ENCODE measurements at regions not wholly inside any gene's neighbourhood (a gene's known extent, or its start where the extent isn't known, plus 50 kb on each side); places are given as distances from the start of the nearest gene placed in this dataset.

GRCh38 chr2:122003196-122003940 lies 247.9 kb downstream of the TSN start:
- intact Hi-C loops (cut with DNase I), result no loop called here
- DNase-seq, result no peak

GRCh38 chr2:122007126-122007525 lies 251.7 kb downstream of the TSN start:
- intact Hi-C loops (cut with DNase I), result no loop called here
- no peak for DNase-seq

GRCh38 chr2:122007577-122007976 lies 252.1 kb downstream of the TSN start:
- DNase-seq, result no peak
- intact Hi-C loops (cut with DNase I), result no loop called here

- no peak for DNase-seq
- intact Hi-C loops (cut with DNase I), result no loop called here
Observed at GRCh38 chr2:122009561-122009960, 254.1 kb downstream of the TSN start.

- no peak for DNase-seq
Observed at GRCh38 chr2:122011493-122012270, 256.2 kb downstream of the TSN start.

GRCh38 chr2:122018736-122019135 lies 263.3 kb downstream of the TSN start:
- no peak for DNase-seq
- intact Hi-C loops (cut with DNase I), result no loop called here

More at GRCh38 chr2:122011493-122012270, 256.2 kb downstream of the TSN start:
- intact Hi-C loops (cut with DNase I), result no loop called here

- DNase-seq, result peak in 6 of 10 donors; percentile 13 to 86 (median 27)
Observed at GRCh38 chr2:122019724-122020123, 264.3 kb downstream of the TSN start.

GRCh38 chr2:122020377-122020776 lies 264.9 kb downstream of the TSN start:
- DNase-seq, result no peak
- intact Hi-C loops (cut with DNase I), result no loop called here

More at GRCh38 chr2:122019724-122020123, 264.3 kb downstream of the TSN start:
- intact Hi-C loops (cut with DNase I), result no loop called here

- intact Hi-C loops (cut with DNase I), result no loop called here
Observed at GRCh38 chr2:122021941-122022340, 266.5 kb downstream of the TSN start.

GRCh38 chr2:122022531-122022930 lies 267.1 kb downstream of the TSN start:
- intact Hi-C loops (cut with DNase I), result no loop called here
- no peak for DNase-seq

More at GRCh38 chr2:122021941-122022340, 266.5 kb downstream of the TSN start:
- no peak for DNase-seq

GRCh38 chr2:122023059-122023864 lies 267.8 kb downstream of the TSN start:
- intact Hi-C loops (cut with DNase I), result no loop called here
- DNase-seq, result no peak

GRCh38 chr2:122027510-122028217 lies 272.2 kb downstream of the TSN start:
- DNase-seq, result no peak
- intact Hi-C loops (cut with DNase I), result no loop called here

- DNase-seq, result no peak
- intact Hi-C loops (cut with DNase I), result no loop called here
Observed at GRCh38 chr2:122028371-122029100, 273.1 kb downstream of the TSN start.

GRCh38 chr2:122029456-122029855 lies 274.0 kb downstream of the TSN start:
- intact Hi-C loops (cut with DNase I), result no loop called here
- no peak for DNase-seq

- no peak for DNase-seq
- intact Hi-C loops (cut with DNase I), result no loop called here
Observed at GRCh38 chr2:122029945-122030344, 274.5 kb downstream of the TSN start.

- peak in 5 of 10 donors; percentile 15 to 70 (median 21) for DNase-seq
- intact Hi-C loops (cut with DNase I), result no loop called here
Observed at GRCh38 chr2:122031544-122032263, 276.3 kb downstream of the TSN start.

- intact Hi-C loops (cut with DNase I), result no loop called here
- DNase-seq, result peak in 1 of 10 donors; percentile 34
Observed at GRCh38 chr2:122032264-122032645, 276.8 kb downstream of the TSN start.

GRCh38 chr2:122033778-122034177 lies 278.3 kb downstream of the TSN start:
- no peak for DNase-seq
- intact Hi-C loops (cut with DNase I), result no loop called here

- DNase-seq, result no peak
Observed at GRCh38 chr2:122034344-122034743, 278.9 kb downstream of the TSN start.

More at GRCh38 chr2:122034344-122034743, 278.9 kb downstream of the TSN start:
- intact Hi-C loops (cut with DNase I), result no loop called here

Measured in posterior cingulate gyrus (tissue), 11 donors.